Spleen (tissue), 7 donors: ENCODE measurements at regions not wholly inside any gene's neighbourhood (a gene's known extent, or its start where the extent isn't known, plus 50 kb on each side); places are given as distances from the start of the nearest gene placed in this dataset.

Experiments used
- POLR2A ChIP-seq, 3 donors: fragments of 450-650 bp; IDR thresholded peaks; one replicate each; pipeline ENCODE4 v1.5.1; 2017; ENCODE audit warnings: antibody characterized with exemption in 3 of 3, mild to moderate bottlenecking in 1 of 3
- TF ChIP-seq, protein P1 (sequence below), 11 experiments: fragments of 200-600 bp in 7 of 11; fragments of 450-650 bp in 4 of 11; sonication (generic) in 4 of 11; IDR thresholded peaks in 8 of 11; conservative IDR thresholded peaks in 3 of 11; 1 replicate in 7 of 11; 2 replicates in 4 of 11; pipeline versions ENCODE4 v1.4.0 to v1.8.0; 2016 to 2021; ENCODE audit warnings: antibody characterized with exemption in 11 of 11, inconsistent platforms in 4 of 11, mild to moderate bottlenecking in 1 of 11
- donor health status: DM: no; HTN: no; CAD: no; lungs with moderate emphysema.
- donor health status: DM: no; HTN: no; CAD: no.
- donor health status: DM: no; HTN: no; CAD: no.

DNA sequence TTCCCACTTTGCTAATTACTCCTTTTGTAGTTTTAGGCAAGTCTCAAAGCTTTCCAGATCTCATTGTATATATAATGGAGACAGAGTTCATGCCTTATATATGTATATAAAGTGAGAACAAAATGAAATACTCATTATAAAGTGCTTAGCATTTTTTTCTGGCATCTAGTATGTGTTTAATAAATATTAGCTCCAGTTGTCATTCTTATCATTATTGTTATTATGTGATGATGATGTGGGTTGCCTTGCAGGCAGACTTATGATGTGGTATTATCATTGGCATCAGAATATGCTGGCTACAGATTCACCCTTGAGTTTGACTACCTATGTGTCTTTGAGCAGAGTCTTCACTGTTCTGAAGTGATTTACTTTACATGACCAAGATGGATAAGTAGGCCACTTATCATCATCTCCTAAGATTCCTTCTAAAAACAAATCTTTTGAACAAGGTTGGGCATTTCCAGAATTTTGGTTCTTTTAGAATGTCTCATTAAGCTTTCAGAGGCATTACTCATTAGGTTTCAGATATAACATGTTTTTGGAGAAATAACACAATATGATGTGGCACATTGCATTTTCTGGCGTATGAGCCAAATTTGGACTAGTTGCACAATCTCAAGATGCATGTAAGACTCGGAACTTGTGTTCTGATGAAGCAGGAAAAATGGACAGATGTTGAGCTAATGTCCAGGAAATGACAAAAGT, 145.6 kb upstream of the TNC start:
- TF ChIP-seq, protein P1, sequence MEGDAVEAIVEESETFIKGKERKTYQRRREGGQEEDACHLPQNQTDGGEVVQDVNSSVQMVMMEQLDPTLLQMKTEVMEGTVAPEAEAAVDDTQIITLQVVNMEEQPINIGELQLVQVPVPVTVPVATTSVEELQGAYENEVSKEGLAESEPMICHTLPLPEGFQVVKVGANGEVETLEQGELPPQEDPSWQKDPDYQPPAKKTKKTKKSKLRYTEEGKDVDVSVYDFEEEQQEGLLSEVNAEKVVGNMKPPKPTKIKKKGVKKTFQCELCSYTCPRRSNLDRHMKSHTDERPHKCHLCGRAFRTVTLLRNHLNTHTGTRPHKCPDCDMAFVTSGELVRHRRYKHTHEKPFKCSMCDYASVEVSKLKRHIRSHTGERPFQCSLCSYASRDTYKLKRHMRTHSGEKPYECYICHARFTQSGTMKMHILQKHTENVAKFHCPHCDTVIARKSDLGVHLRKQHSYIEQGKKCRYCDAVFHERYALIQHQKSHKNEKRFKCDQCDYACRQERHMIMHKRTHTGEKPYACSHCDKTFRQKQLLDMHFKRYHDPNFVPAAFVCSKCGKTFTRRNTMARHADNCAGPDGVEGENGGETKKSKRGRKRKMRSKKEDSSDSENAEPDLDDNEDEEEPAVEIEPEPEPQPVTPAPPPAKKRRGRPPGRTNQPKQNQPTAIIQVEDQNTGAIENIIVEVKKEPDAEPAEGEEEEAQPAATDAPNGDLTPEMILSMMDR (IDR thresholded peaks at IDR 0.05 in 8 of 11, conservative IDR thresholded peaks at IDR 0.05 in 3 of 11): no peak
- no peak for TF ChIP-seq POLR2A (IDR thresholded peaks at IDR 0.05)
